ENCODE measurements at regions not wholly inside any gene's neighbourhood (a gene's known extent, or its start where the extent isn't known, plus 50 kb on each side); places are given as distances from the start of the nearest gene placed in this dataset.

- Histone ChIP-seq H3K4me1 (ENCODE audit: control insufficient read depth in 2 of 3, insufficient read depth in 2 of 3, low read depth in 1 of 3, low read length in 3 of 3) (peaks cover 0 to 7% (median 7%) of the 10 kb centered on the region in 3 donors), H3K27me3 (ENCODE audit: control insufficient read depth, insufficient read depth, low read length) (no peaks in the 10 kb centered on the region), H3K9ac (ENCODE audit: low read length in 3 of 3) (no peak overlapping the region), H3K36me3 (ENCODE audit: control insufficient read depth in 2 of 3, insufficient read depth in 3 of 3, low read length in 3 of 3) (peaks cover 0 to 3% (median 0%) of the 10 kb centered on the region in 3 donors), H3K9me3 (ENCODE audit: control insufficient read depth in 2 of 3, insufficient read depth in 1 of 3, low read length in 3 of 3) (peaks cover 0 to 5% (median 0%) of the 10 kb centered on the region in 3 donors), H3K27ac (ENCODE audit: low read depth in 2 of 2, low read length in 2 of 2) (no peak overlapping the region), H3K4me3 (ENCODE audit: low read length in 3 of 3) (no peak overlapping the region)
- DNase-seq = no peak
- no peak for FAIRE-seq
- intact Hi-C loops (cut with DNase I) = no loop called here
- TF ChIP-seq CTCF (IDR thresholded peaks at IDR 0.05; ENCODE audit: borderline replicate concordance, extremely low read depth, insufficient read depth) = no peak
These were observed 60.4 kb upstream of the GRPEL1 start for GRCh38 chr4:7128234-7128633.

GRCh38 chr4:7127576-7127975 is 59.7 kb upstream of the GRPEL1 start:
- peaks cover 0 to 7% (median 7%) of the 10 kb centered on the region in 3 donors for H3K4me1 ChIP-seq (ENCODE audit: control insufficient read depth in 2 of 3, insufficient read depth in 2 of 3, low read depth in 1 of 3, low read length in 3 of 3)
- DNase-seq (no peak), FAIRE-seq (no peak)
- intact Hi-C loops (cut with DNase I) = no loop called here
- no peak overlapping the region for H3K9ac ChIP-seq (ENCODE audit: low read length in 3 of 3)
- TF ChIP-seq CTCF (IDR thresholded peaks at IDR 0.05; ENCODE audit: borderline replicate concordance, extremely low read depth, insufficient read depth) = no peak
- no peak overlapping the region for H3K27ac ChIP-seq (ENCODE audit: low read depth in 2 of 2, low read length in 2 of 2)
- H3K36me3 ChIP-seq (ENCODE audit: control insufficient read depth in 2 of 3, insufficient read depth in 3 of 3, low read length in 3 of 3) = peaks cover 0 to 3% (median 0%) of the 10 kb centered on the region in 3 donors
- peaks cover 0 to 5% (median 0%) of the 10 kb centered on the region in 3 donors for H3K9me3 ChIP-seq (ENCODE audit: control insufficient read depth in 2 of 3, insufficient read depth in 1 of 3, low read length in 3 of 3)
- H3K27me3 ChIP-seq (ENCODE audit: control insufficient read depth, insufficient read depth, low read length) = no peaks in the 10 kb centered on the region
- no peak overlapping the region for H3K4me3 ChIP-seq (ENCODE audit: low read length in 3 of 3)

DNA sequence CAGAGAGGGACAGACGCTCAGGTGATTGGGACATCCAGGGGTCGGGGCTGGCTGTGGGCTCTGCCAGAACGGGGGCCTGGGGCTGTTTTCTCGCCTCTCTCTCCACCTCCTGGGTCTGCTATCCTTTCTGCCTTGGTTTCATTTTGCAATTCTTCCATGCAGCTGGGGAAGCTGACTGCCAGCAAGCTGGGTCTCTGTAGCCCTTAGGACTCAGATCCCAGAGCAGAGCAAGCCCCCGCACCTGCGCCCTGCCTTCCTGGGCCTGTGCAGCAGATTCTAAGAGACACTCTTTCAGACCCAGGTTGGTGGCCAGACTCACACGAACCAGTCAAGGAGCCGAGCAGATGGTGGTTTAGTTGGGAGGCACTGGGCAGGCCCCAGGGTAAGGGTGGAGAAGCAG is 59.1 kb upstream of the GRPEL1 start:
- H3K4me1 ChIP-seq (ENCODE audit: control insufficient read depth in 2 of 3, insufficient read depth in 2 of 3, low read depth in 1 of 3, low read length in 3 of 3) = peaks cover 0 to 7% (median 7%) of the 10 kb centered on the region in 3 donors
- no peak overlapping the region for H3K9ac ChIP-seq (ENCODE audit: low read length in 3 of 3)
- FAIRE-seq (no peak), DNase-seq (no peak)
- no peaks in the 10 kb centered on the region for H3K27me3 ChIP-seq (ENCODE audit: control insufficient read depth, insufficient read depth, low read length)
- intact Hi-C loops (cut with DNase I) = no loop called here
- H3K4me3 ChIP-seq (ENCODE audit: low read length in 3 of 3) = no peak overlapping the region
- no peak for TF ChIP-seq CTCF (IDR thresholded peaks at IDR 0.05; ENCODE audit: borderline replicate concordance, extremely low read depth, insufficient read depth)
- H3K36me3 ChIP-seq (ENCODE audit: control insufficient read depth in 2 of 3, insufficient read depth in 3 of 3, low read length in 3 of 3) = peaks cover 0 to 3% (median 0%) of the 10 kb centered on the region in 3 donors
- H3K9me3 ChIP-seq (ENCODE audit: control insufficient read depth in 2 of 3, insufficient read depth in 1 of 3, low read length in 3 of 3) = peaks cover 0 to 5% (median 0%) of the 10 kb centered on the region in 3 donors
- no peak overlapping the region for H3K27ac ChIP-seq (ENCODE audit: low read depth in 2 of 2, low read length in 2 of 2)

Data from kidney (tissue), 13 donors.